Neural cell (in vitro differentiated cells): ENCODE measurements at regions not wholly inside any gene's neighbourhood (a gene's known extent, or its start where the extent isn't known, plus 50 kb on each side); places are given as distances from the start of the nearest gene placed in this dataset.
"Not testable (repeated sequence)": the region's sequence is repeated elsewhere in the genome, so short reads cannot be mapped to it uniquely, and the experiment has no call there.

Experiments used
- H2AFZ ChIP-seq: fragments of 200-600, 300-800 bp; sonication (generic), shearing (Covaris generic); 2 replicates; pipeline ENCODE4 v1.6.0; 2014; ENCODE audit warnings: low read depth, mild to moderate bottlenecking, antibody characterized with exemption, low read length, moderate library complexity
- H3F3A ChIP-seq: fragments of 200-600 bp; shearing (Covaris generic); 2 replicates; pipeline ENCODE4 v1.6.1; 2016; ENCODE audit warnings: mild to moderate bottlenecking, moderate library complexity, mixed read lengths, antibody characterized with exemption, low read length; ENCODE audit not compliant: insufficient read depth, poor library complexity, severe bottlenecking
- H3K27ac ChIP-seq: fragments of 200-600, 300-800 bp; sonication (generic), shearing (Covaris generic); 2 replicates; pipeline ENCODE4 v1.5.1; 2014; ENCODE audit warnings: mild to moderate bottlenecking, low read length, moderate library complexity
- H3K27me3 ChIP-seq: fragments of 300-800, 200-600 bp; sonication (generic), shearing (Covaris generic); 2 replicates; pipeline ENCODE4 v1.6.0; 2014; ENCODE audit warnings: mild to moderate bottlenecking, low read depth, low read length, moderate library complexity; ENCODE audit not compliant: insufficient read depth
- H3K36me3 ChIP-seq: fragments of 300-800, 200-600 bp; sonication (generic), shearing (Covaris generic); 2 replicates; pipeline ENCODE4 v1.5.1; 2014; ENCODE audit warnings: mild to moderate bottlenecking, antibody characterized with exemption, low read length, moderate library complexity; ENCODE audit not compliant: insufficient read depth
- H3K4me2 ChIP-seq: fragments of 300-800, 200-600 bp; sonication (generic), shearing (Covaris generic); 2 replicates; pipeline ENCODE4 v1.6.0; 2014; ENCODE audit warnings: mild to moderate bottlenecking, low read length
- H3K4me3 ChIP-seq: fragments of 300-800, 200-600 bp; sonication (generic), shearing (Covaris generic); 2 replicates; pipeline ENCODE4 v1.5.1; 2014; ENCODE audit warnings: mild to moderate bottlenecking, low read length, moderate library complexity
- H3K79me2 ChIP-seq: fragments of 200-600 bp; shearing (Covaris generic); replicated peaks from 2 replicates; pipeline ENCODE4 v1.6.0; 2014; ENCODE audit warnings: mild to moderate bottlenecking, low read length, moderate library complexity; ENCODE audit not compliant: insufficient read depth
- H3K9ac ChIP-seq: fragments of 300-800, 200-600 bp; sonication (generic), shearing (Covaris generic); 2 replicates; pipeline ENCODE4 v1.6.1; 2016; ENCODE audit warnings: mild to moderate bottlenecking, low read length, mixed read lengths
- H3K9me2 ChIP-seq: fragments of 200-600 bp; shearing (Covaris generic); 2 replicates; pipeline ENCODE4 v1.6.1; 2016; ENCODE audit warnings: mild to moderate bottlenecking, low read length, mixed read lengths; ENCODE audit not compliant: insufficient read depth
- H3K9me3 ChIP-seq: fragments of 200-600, 300-800 bp; sonication (generic), shearing (Covaris generic); 2 replicates; pipeline ENCODE4 v1.6.1; 2016; ENCODE audit warnings: mild to moderate bottlenecking, mixed run types, low read length, moderate library complexity, mixed read lengths
- H4K20me1 ChIP-seq: fragments of 200-600 bp; shearing (Covaris generic); 2 replicates; pipeline ENCODE4 v1.6.1; 2016; ENCODE audit warnings: mild to moderate bottlenecking, mixed run types; ENCODE audit not compliant: insufficient read depth
- CTCF ChIP-seq: fragments of 450-650 bp; IDR thresholded peaks from 2 replicates; pipeline ENCODE4 v1.5.1; 2014; ENCODE audit warnings: antibody characterized with exemption, mild to moderate bottlenecking, moderate library complexity; ENCODE audit not compliant: poor library complexity, severe bottlenecking
- EP300 ChIP-seq: fragments of 450-650 bp; conservative IDR thresholded peaks from 2 replicates; pipeline ENCODE4 v1.6.1; 2014; ENCODE audit warnings: antibody characterized with exemption, mild to moderate bottlenecking, moderate library complexity; ENCODE audit not compliant: poor library complexity, severe bottlenecking
- EZH2 ChIP-seq: fragments of 200-600, 300-800 bp; shearing (Covaris generic), sonication (generic); IDR thresholded peaks from 2 replicates; pipeline ENCODE4 v1.6.1; 2014; ENCODE audit warnings: antibody characterized with exemption, low read length, borderline replicate concordance, mild to moderate bottlenecking; ENCODE audit not compliant: insufficient read depth, poor library complexity, severe bottlenecking
- MXI1 ChIP-seq: fragments of 450-650 bp; conservative IDR thresholded peaks from 2 replicates; pipeline ENCODE4 v1.6.1; 2014; ENCODE audit warnings: antibody characterized with exemption, mild to moderate bottlenecking; ENCODE audit not compliant: poor library complexity, severe bottlenecking
- POLR2AphosphoS5 ChIP-seq: IDR thresholded peaks from 2 replicates; pipeline ENCODE4 v1.6.1; 2012
- RAD21 ChIP-seq: fragments of 450-650 bp; conservative IDR thresholded peaks from 2 replicates; pipeline ENCODE4 v1.6.1; 2014; ENCODE audit warnings: antibody characterized with exemption, mild to moderate bottlenecking, moderate library complexity
- SMC3 ChIP-seq: fragments of 450-650 bp; conservative IDR thresholded peaks from 2 replicates; pipeline ENCODE4 v1.6.1; 2014; ENCODE audit warnings: antibody characterized with exemption, mild to moderate bottlenecking, moderate library complexity; ENCODE audit not compliant: poor library complexity
- TAF1 ChIP-seq: IDR thresholded peaks from 2 replicates; pipeline ENCODE4 v1.6.1; 2012; ENCODE audit warnings: low read depth
- TF ChIP-seq, protein P1 (sequence below): IDR thresholded peaks from 2 replicates; pipeline ENCODE4 v1.6.1; 2012; ENCODE audit warnings: borderline replicate concordance

GRCh38 chr6:86065002-86065401 lies 422.3 kb upstream of the SYNCRIP start:
- not testable (repeated sequence) for H3K79me2 ChIP-seq, H3K4me2 ChIP-seq, H3F3A ChIP-seq, H3K9me3 ChIP-seq, H4K20me1 ChIP-seq, H3K27ac ChIP-seq, H3K36me3 ChIP-seq, H3K4me3 ChIP-seq, H3K9ac ChIP-seq, H3K9me2 ChIP-seq, H3K27me3 ChIP-seq, H2AFZ ChIP-seq

DNA sequence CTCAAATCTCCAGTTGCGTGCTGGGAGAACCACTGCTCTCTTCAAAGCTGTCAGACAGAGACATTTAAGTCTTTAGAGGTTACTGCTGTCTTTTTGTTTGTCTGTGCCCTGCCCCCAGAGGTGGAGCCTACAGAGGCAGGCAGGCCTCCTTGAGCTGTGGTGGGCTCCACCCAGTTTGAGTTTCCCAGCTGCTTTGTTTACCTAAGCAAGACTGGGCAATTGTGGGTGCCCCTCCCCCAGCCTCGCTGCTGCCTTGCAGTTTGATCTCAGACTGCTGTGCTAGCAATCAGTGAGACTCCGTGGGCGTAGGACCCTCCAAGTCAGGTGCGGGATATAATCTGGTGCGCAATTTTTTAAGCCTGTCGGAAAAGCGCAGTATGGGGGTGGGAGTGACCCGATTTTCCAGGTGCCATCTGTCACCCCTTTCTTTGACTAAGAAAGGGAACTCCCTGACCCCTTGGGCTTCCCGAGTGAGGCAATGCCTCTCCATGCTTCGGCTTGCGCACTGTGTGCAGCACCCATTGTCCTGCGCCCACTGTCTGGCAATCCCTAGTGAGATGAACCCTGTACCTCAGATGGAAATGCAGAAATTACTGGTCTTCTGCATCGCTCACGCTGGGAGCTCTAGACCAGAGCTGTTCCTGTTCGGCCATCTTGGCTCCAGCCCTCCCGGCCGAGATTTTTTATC lies 414.8 kb upstream of the SYNCRIP start:
- H3F3A ChIP-seq, H3K4me2 ChIP-seq, H3K9me2 ChIP-seq, H3K27me3 ChIP-seq, H3K9ac ChIP-seq, H3K4me3 ChIP-seq, H4K20me1 ChIP-seq, H3K36me3 ChIP-seq, H2AFZ ChIP-seq, H3K27ac ChIP-seq, H3K9me3 ChIP-seq, H3K79me2 ChIP-seq: not testable (repeated sequence)

DNA sequence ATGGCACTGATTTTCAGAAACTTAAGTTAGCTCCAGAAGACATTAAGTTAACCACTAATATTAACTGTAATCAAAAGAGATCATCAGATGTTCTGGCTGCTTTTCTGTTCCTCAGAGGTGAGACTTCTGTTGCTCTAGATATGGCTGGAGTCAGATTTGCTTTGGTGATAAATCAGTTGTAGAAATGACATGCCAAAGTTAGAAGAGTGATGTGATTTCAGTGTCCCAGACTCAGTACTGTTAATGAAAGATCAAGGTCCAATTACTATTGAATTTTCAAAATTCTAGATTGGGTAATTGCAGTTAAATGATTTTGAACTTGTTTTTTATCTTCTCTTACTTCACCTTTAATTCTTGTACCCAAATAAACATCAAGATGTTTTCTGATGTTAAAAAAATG lies 402.4 kb upstream of the SYNCRIP start:
- Histone ChIP-seq H3K9ac (no peak overlapping the region), H3K36me3 (no peaks in the 10 kb centered on the region), H3K4me2 (no peak overlapping the region), H3K4me3 (no peak overlapping the region), H2AFZ (no peak overlapping the region), H3K79me2 (no peaks in the 10 kb centered on the region), H3F3A (no peaks in the 10 kb centered on the region), H3K27ac (no peak overlapping the region), H3K27me3 (no peaks in the 10 kb centered on the region), H3K9me3 (no peaks in the 10 kb centered on the region), H3K9me2 (no peaks in the 10 kb centered on the region), H4K20me1 (no peaks in the 10 kb centered on the region)
- TF ChIP-seq EZH2 (no peak), SMC3 (no peak), RAD21 (no peak), CTCF (no peak), TAF1 (no peak)

- no peaks in the 10 kb centered on the region for H3K9me3 ChIP-seq
- H3K27me3 ChIP-seq: no peaks in the 10 kb centered on the region
- no peak overlapping the region for H3K4me3 ChIP-seq
- H4K20me1 ChIP-seq: no peaks in the 10 kb centered on the region
- H3K36me3 ChIP-seq: no peaks in the 10 kb centered on the region
- H3K27ac ChIP-seq: no peak overlapping the region
- no peak overlapping the region for H3K9ac ChIP-seq
- H3K79me2 ChIP-seq: no peaks in the 10 kb centered on the region
- TF ChIP-seq, protein P1, sequence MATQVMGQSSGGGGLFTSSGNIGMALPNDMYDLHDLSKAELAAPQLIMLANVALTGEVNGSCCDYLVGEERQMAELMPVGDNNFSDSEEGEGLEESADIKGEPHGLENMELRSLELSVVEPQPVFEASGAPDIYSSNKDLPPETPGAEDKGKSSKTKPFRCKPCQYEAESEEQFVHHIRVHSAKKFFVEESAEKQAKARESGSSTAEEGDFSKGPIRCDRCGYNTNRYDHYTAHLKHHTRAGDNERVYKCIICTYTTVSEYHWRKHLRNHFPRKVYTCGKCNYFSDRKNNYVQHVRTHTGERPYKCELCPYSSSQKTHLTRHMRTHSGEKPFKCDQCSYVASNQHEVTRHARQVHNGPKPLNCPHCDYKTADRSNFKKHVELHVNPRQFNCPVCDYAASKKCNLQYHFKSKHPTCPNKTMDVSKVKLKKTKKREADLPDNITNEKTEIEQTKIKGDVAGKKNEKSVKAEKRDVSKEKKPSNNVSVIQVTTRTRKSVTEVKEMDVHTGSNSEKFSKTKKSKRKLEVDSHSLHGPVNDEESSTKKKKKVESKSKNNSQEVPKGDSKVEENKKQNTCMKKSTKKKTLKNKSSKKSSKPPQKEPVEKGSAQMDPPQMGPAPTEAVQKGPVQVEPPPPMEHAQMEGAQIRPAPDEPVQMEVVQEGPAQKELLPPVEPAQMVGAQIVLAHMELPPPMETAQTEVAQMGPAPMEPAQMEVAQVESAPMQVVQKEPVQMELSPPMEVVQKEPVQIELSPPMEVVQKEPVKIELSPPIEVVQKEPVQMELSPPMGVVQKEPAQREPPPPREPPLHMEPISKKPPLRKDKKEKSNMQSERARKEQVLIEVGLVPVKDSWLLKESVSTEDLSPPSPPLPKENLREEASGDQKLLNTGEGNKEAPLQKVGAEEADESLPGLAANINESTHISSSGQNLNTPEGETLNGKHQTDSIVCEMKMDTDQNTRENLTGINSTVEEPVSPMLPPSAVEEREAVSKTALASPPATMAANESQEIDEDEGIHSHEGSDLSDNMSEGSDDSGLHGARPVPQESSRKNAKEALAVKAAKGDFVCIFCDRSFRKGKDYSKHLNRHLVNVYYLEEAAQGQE: no peak
- TF ChIP-seq RAD21 (no peak), CTCF (no peak), SMC3 (no peak), POLR2AphosphoS5 (no peak), EZH2 (no peak), TAF1 (no peak), MXI1 (no peak), EP300 (no peak)
- no peaks in the 10 kb centered on the region for H3K9me2 ChIP-seq
- no peak overlapping the region for H3K4me2 ChIP-seq
- no peak overlapping the region for H2AFZ ChIP-seq
- H3F3A ChIP-seq: no peaks in the 10 kb centered on the region
Measured at GRCh38 chr6:86042214-86042613, 399.5 kb upstream of the SYNCRIP start.
